GM23248 (cell line): ENCODE measurements at regions not wholly inside any gene's neighbourhood (a gene's known extent, or its start where the extent isn't known, plus 50 kb on each side); places are given as distances from the start of the nearest gene placed in this dataset.
A peak's percentile ranks its signal among the peaks of the same experiment; 100 is the strongest.

Experiments
- DNase-seq: peaks from one replicate; pipeline ENCODE4 v3.0.0-alpha.2; 2015
- H2AFZ ChIP-seq: fragments of 200-600 bp; sonication (generic); 2 replicates; pipeline ENCODE4 v1.6.1; 2016; ENCODE audit warnings: antibody characterized with exemption
- H3F3A ChIP-seq: fragments of 200-600 bp; sonication (generic); 2 replicates; pipeline ENCODE4 v1.6.1; 2016; ENCODE audit warnings: mild to moderate bottlenecking, antibody characterized with exemption, mixed run types; ENCODE audit not compliant: insufficient read depth
- H3K27ac ChIP-seq: fragments of 200-600 bp; sonication (generic); 2 replicates; pipeline ENCODE4 v1.5.1; 2016; ENCODE audit warnings: mild to moderate bottlenecking
- H3K27me3 ChIP-seq: fragments of 200-600 bp; sonication (generic); replicated peaks from 2 replicates; pipeline ENCODE4 v1.6.1; 2016; ENCODE audit warnings: mild to moderate bottlenecking; ENCODE audit not compliant: insufficient read depth
- H3K36me3 ChIP-seq: fragments of 200-600 bp; sonication (generic); 2 replicates; pipeline ENCODE4 v1.6.1; 2016; ENCODE audit warnings: low read depth, mild to moderate bottlenecking
- H3K4me1 ChIP-seq: fragments of 200-600 bp; sonication (generic); 2 replicates; pipeline ENCODE4 v1.6.1; 2016; ENCODE audit warnings: mild to moderate bottlenecking; ENCODE audit not compliant: insufficient read depth
- H3K4me2 ChIP-seq: fragments of 200-600 bp; sonication (generic); one replicate; pipeline ENCODE4 v1.6.1; 2016; ENCODE audit warnings: mild to moderate bottlenecking; ENCODE audit not compliant: unreplicated experiment
- H3K4me3 ChIP-seq: fragments of 200-600 bp; sonication (generic); 2 replicates; pipeline ENCODE4 v1.5.1; 2016; ENCODE audit warnings: mild to moderate bottlenecking
- H3K79me2 ChIP-seq: fragments of 200-600 bp; sonication (generic); 2 replicates; pipeline ENCODE4 v1.6.1; 2016; ENCODE audit warnings: mild to moderate bottlenecking; ENCODE audit not compliant: insufficient read depth
- H3K9ac ChIP-seq: fragments of 200-600 bp; sonication (generic); 2 replicates; pipeline ENCODE4 v1.6.1; 2016; ENCODE audit warnings: mild to moderate bottlenecking
- H3K9me2 ChIP-seq: fragments of 200-600 bp; sonication (generic); 2 replicates; pipeline ENCODE4 v1.6.1; 2016; ENCODE audit warnings: mixed run types, mild to moderate bottlenecking, moderate library complexity; ENCODE audit not compliant: insufficient read depth
- H3K9me3 ChIP-seq: fragments of 200-600 bp; sonication (generic); one replicate; pipeline ENCODE4 v1.6.1; 2017; ENCODE audit warnings: low read depth
- H4K20me1 ChIP-seq: fragments of 200-600 bp; sonication (generic); 2 replicates; pipeline ENCODE4 v1.6.0; 2016; ENCODE audit not compliant: insufficient read depth
- EZH2 ChIP-seq: fragments of 200-600 bp; sonication (generic); IDR thresholded peaks from 2 replicates; pipeline ENCODE4 v1.6.1; 2018; ENCODE audit warnings: antibody characterized with exemption, mild to moderate bottlenecking; ENCODE audit not compliant: insufficient read depth, poor library complexity, severe bottlenecking
- EZH2phosphoT487 ChIP-seq: fragments of 200-600 bp; sonication (generic); IDR thresholded peaks from 2 replicates; pipeline ENCODE4 v1.6.1; 2018; ENCODE audit warnings: antibody characterized with exemption, moderate library complexity, mild to moderate bottlenecking, low read depth; ENCODE audit not compliant: insufficient read depth
- WGBS, 2 experiments: methylation state at CpG; one replicate each; pipeline ENCODE4 v1.1.6; 2015 to 2017; ENCODE audit warnings: low lambda C conversion rate in 2 of 2, low coverage in 1 of 2; ENCODE audit errors: missing lambda C conversion rate in 2 of 2; 5-methylcytosine and 5-hydroxymethylcytosine counted together
- in situ Hi-C: fragments of 300-500 bp; cut with MboI; formaldehyde crosslinking; loops from 2 replicates; pipeline ENCODE4 v1.15.0; 2020

DNA sequence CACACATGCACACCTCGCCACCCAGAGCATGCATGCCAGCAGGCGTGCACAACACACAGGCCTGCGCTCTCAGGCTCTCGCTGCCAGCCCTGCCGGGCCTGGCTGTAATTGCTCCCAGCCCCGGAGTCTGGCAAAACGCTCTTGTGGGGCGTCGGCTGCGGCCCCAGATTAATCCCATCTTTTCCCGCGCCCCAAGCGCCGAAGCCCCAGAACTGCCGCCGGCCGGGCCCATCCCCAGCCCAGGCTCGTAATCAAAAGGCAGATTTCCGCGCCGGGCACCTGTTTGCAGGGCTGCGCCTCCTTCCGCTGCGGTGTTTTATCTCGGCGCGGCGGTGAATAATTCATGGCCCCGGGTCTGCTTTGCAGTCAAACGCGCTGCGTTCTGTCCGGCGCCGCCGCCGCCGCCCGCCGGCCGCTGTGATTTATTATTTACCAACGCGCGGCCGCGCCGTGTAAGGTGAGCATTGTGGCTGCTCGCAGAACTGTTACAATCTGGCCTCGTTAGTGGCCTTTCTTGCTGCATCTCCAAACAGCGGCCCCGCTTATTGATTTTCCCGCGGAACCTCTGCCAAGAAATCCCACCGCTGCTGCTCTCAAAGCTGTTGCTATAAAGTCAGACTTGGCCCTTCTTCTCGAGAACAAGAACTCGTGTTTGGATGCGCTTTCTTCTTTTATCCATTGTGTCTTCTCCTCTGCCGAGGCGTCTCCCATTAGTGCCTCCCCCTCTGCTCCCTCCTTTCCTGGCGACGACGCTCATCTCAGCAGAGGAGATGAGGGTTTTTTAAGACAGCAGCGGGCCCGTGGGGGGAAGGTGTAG lies 126.1 kb downstream of the IRX5 start:
- Histone ChIP-seq H3F3A (no peaks in the 10 kb centered on the region), H3K9me3 (no peaks in the 10 kb centered on the region), H3K4me1 (no peaks in the 10 kb centered on the region), H3K9me2 (no peaks in the 10 kb centered on the region), H3K4me2 (peak overlapping the region; percentile 72), H3K79me2 (no peaks in the 10 kb centered on the region), H3K27ac (no peak overlapping the region), H2AFZ (peak overlapping the region; percentile 66), H3K4me3 (peak overlapping the region; percentile 58), H3K9ac (no peak overlapping the region), H3K36me3 (no peaks in the 10 kb centered on the region), H3K27me3 (peaks cover 25% of the 10 kb centered on the region), H4K20me1 (no peaks in the 10 kb centered on the region)
- TF ChIP-seq EZH2 (no peak), EZH2phosphoT487 (no peak)
- 2 to 3% methylated on average over 55 to 64 of the region's 64 CpGs for WGBS, 2 experiments
- in situ Hi-C loops = no loop called here
- DNase-seq = peak; percentile 45

DNA sequence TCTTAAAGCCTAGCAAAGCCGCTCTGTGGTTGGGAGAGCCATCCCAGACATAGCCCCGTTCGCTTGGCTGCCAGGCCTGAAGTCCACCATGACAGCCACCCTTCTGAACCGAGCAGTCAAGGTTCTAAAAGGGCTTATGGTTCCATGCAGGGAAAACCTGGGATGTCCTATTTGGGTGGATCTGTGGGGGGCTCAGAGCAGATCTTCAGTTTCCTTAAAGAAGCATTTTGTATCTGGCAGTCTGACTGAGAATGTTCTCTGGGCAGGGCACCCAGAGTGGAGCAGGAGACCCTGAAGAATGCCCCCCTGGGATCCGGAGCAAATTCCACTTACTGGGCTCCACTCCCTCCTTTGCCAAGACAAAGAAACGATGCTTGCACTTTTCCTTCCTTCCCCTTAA lies 127.2 kb downstream of the IRX5 start:
- H2AFZ ChIP-seq = no peak overlapping the region
- H3K9ac ChIP-seq = no peak overlapping the region
- H4K20me1 ChIP-seq = no peaks in the 10 kb centered on the region
- no peak overlapping the region for H3K27ac ChIP-seq
- H3F3A ChIP-seq = no peaks in the 10 kb centered on the region
- no peak overlapping the region for H3K4me2 ChIP-seq
- H3K4me3 ChIP-seq = no peak overlapping the region
- no peaks in the 10 kb centered on the region for H3K36me3 ChIP-seq
- in situ Hi-C loops = no loop called here
- TF ChIP-seq EZH2 = no peak
- no peak for TF ChIP-seq EZH2phosphoT487
- H3K79me2 ChIP-seq = no peaks in the 10 kb centered on the region
- H3K4me1 ChIP-seq = no peaks in the 10 kb centered on the region
- H3K27me3 ChIP-seq = peaks cover 25% of the 10 kb centered on the region
- 78 to 82% methylated on average over 6 of the region's 6 CpGs for WGBS, 2 experiments
- no peaks in the 10 kb centered on the region for H3K9me2 ChIP-seq
- H3K9me3 ChIP-seq = no peaks in the 10 kb centered on the region
- DNase-seq = no peak

DNA sequence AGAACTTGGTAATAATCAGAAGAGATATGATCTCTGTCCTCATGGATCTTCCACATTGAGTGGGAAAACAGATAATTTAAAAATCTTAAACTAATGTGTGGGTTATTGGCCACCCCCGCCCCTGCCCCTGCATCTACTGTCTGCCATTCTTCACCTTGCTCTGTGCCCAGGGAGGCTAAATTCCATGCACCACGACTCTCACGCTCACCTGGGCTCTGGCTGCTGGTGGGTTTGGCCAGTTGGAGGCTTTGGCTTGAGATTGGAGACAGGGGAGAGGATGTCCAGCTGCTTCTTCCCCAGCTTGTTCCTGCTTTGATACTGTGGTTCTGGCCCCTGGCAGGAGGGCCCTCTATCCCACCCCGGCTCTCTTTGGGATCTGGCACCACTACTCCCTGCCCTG lies 127.9 kb downstream of the IRX5 start:
- no peak overlapping the region for H3K9ac ChIP-seq
- in situ Hi-C loops = no loop called here
- H3K27ac ChIP-seq = no peak overlapping the region
- 56 to 64% methylated on average over 4 of the region's 4 CpGs for WGBS, 2 experiments
- no peak for DNase-seq
- H2AFZ ChIP-seq = no peak overlapping the region
- H3K9me3 ChIP-seq = no peaks in the 10 kb centered on the region
- no peaks in the 10 kb centered on the region for H3K79me2 ChIP-seq
- H4K20me1 ChIP-seq = no peaks in the 10 kb centered on the region
- no peaks in the 10 kb centered on the region for H3K36me3 ChIP-seq
- H3K4me3 ChIP-seq = no peak overlapping the region
- H3K4me2 ChIP-seq = no peak overlapping the region
- peaks cover 25% of the 10 kb centered on the region for H3K27me3 ChIP-seq
- H3K4me1 ChIP-seq = no peaks in the 10 kb centered on the region
- H3K9me2 ChIP-seq = no peaks in the 10 kb centered on the region
- H3F3A ChIP-seq = no peaks in the 10 kb centered on the region
- TF ChIP-seq EZH2 (no peak), EZH2phosphoT487 (no peak)

DNA sequence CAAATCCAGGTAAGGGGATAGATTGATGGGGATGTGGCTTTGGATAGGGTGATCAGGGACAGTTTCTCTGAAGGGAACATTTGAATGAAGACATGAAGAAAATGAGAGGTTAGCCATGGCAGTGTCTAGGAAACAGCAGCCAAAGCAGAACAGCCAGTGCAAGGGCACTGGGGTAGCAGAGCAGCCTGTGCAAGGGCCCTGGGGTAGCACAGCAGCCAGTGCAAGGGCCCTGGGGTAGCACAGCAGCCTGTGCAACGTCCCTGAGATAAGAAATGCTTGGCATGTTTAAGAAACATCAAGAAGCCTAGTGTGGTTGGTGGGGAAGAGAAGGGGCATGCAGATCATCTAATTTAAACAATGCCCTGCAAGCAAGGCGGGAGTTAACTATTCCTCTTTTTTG lies 128.5 kb downstream of the IRX5 start:
- Histone ChIP-seq H3K36me3 (no peaks in the 10 kb centered on the region), H3K9me3 (no peaks in the 10 kb centered on the region), H3K9ac (no peak overlapping the region), H4K20me1 (no peaks in the 10 kb centered on the region), H3K9me2 (no peaks in the 10 kb centered on the region), H3F3A (no peaks in the 10 kb centered on the region), H3K27me3 (peaks cover 25% of the 10 kb centered on the region), H3K4me3 (no peak overlapping the region), H3K79me2 (no peaks in the 10 kb centered on the region), H3K4me2 (no peak overlapping the region), H3K4me1 (no peaks in the 10 kb centered on the region), H2AFZ (no peak overlapping the region), H3K27ac (no peak overlapping the region)
- in situ Hi-C loops = no loop called here
- 26 to 41% methylated on average over 2 of the region's 2 CpGs for WGBS, 2 experiments
- no peak for TF ChIP-seq EZH2phosphoT487
- no peak for TF ChIP-seq EZH2
- no peak for DNase-seq

DNA sequence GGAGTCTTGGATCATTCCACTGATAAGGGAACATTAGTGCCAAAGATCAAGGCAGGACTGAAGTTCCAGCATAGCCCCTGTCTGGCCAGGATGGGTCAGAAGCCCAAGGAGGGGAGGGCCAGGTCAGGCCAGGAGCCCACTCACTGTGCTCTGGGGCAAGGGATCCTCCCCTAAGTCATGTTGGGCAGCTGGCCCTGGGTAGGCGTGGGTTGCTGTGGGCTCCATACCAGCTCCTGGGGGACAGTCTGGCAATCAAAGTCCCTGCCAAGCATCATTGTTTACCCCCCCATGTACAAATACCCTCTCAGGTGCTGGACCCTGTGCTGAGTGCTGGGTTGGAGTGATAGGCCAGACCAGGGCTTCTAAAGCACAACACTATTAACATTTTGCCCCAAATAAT lies 130.5 kb downstream of the IRX5 start:
- DNase-seq = no peak
- no peak overlapping the region for H3K4me2 ChIP-seq
- H3F3A ChIP-seq = no peaks in the 10 kb centered on the region
- H3K9me2 ChIP-seq = no peaks in the 10 kb centered on the region
- TF ChIP-seq EZH2phosphoT487 = no peak
- TF ChIP-seq EZH2 = no peak
- H2AFZ ChIP-seq = no peak overlapping the region
- in situ Hi-C loops = no loop called here
- H3K79me2 ChIP-seq = no peaks in the 10 kb centered on the region
- H4K20me1 ChIP-seq = no peaks in the 10 kb centered on the region
- H3K36me3 ChIP-seq = no peaks in the 10 kb centered on the region
- no peak overlapping the region for H3K27ac ChIP-seq
- peaks cover 22% of the 10 kb centered on the region for H3K27me3 ChIP-seq
- H3K4me3 ChIP-seq = no peak overlapping the region
- no peak overlapping the region for H3K9ac ChIP-seq
- no peaks in the 10 kb centered on the region for H3K4me1 ChIP-seq
- 50 to 75% methylated on average over 1 of the region's 1 CpG for WGBS, 2 experiments
- no peaks in the 10 kb centered on the region for H3K9me3 ChIP-seq
